ENCODE measurements at regions not wholly inside any gene's neighbourhood (a gene's known extent, or its start where the extent isn't known, plus 50 kb on each side); places are given as distances from the start of the nearest gene placed in this dataset.

DNA sequence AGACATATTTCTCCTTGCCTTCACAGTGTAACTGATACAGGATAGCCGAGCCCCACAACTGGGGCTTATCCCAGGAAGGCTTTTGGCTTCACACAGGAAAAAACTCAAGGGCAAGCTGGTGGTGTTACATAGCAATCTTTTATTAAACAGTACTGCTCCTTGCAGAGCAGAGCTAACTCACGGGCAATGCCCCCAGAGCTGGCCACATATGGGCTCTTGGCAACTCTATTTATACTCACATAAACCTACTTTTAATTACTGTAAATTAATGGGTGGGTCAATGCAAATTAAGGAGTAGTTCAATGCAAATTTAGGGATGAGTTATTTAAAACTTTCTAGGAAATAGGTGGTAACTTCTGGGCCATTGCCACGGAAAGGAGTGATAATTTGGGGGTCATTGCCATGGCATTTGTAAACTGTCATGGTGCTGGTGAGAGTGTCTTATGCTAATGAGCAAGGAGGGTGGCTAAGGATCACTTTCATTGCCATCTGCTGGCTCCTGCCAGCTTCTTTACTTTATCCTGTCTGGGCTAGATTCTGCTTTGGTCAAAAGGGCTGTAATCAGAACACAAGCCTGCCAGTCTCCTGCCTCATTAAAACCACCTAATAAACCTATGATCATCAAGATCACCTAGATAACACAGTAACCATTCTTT, 288.8 kb downstream of the CENPC start:
- WGBS, 3 donors, result 47 to 68% (median 47%) methylated on average over 3 of the region's 3 CpGs
- Histone ChIP-seq H3K4me1 (ENCODE audit: insufficient read depth) (no peaks in the 10 kb centered on the region), H3K27me3 (no peaks in the 10 kb centered on the region), H3K36me3 (no peaks in the 10 kb centered on the region), H3K27ac (no peak overlapping the region), H3K4me3 (no peak overlapping the region), H3K9me3 (no peaks in the 10 kb centered on the region)
- no peak for DNase-seq
- TF ChIP-seq EP300 (IDR thresholded peaks at IDR 0.05), result no peak
- TF ChIP-seq POLR2A (IDR thresholded peaks at IDR 0.05), result no peak
- TF ChIP-seq, protein P1, sequence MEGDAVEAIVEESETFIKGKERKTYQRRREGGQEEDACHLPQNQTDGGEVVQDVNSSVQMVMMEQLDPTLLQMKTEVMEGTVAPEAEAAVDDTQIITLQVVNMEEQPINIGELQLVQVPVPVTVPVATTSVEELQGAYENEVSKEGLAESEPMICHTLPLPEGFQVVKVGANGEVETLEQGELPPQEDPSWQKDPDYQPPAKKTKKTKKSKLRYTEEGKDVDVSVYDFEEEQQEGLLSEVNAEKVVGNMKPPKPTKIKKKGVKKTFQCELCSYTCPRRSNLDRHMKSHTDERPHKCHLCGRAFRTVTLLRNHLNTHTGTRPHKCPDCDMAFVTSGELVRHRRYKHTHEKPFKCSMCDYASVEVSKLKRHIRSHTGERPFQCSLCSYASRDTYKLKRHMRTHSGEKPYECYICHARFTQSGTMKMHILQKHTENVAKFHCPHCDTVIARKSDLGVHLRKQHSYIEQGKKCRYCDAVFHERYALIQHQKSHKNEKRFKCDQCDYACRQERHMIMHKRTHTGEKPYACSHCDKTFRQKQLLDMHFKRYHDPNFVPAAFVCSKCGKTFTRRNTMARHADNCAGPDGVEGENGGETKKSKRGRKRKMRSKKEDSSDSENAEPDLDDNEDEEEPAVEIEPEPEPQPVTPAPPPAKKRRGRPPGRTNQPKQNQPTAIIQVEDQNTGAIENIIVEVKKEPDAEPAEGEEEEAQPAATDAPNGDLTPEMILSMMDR (IDR thresholded peaks at IDR 0.05), result no peak
- intact Hi-C loops (cut with DNase I), result no loop called here

DNA sequence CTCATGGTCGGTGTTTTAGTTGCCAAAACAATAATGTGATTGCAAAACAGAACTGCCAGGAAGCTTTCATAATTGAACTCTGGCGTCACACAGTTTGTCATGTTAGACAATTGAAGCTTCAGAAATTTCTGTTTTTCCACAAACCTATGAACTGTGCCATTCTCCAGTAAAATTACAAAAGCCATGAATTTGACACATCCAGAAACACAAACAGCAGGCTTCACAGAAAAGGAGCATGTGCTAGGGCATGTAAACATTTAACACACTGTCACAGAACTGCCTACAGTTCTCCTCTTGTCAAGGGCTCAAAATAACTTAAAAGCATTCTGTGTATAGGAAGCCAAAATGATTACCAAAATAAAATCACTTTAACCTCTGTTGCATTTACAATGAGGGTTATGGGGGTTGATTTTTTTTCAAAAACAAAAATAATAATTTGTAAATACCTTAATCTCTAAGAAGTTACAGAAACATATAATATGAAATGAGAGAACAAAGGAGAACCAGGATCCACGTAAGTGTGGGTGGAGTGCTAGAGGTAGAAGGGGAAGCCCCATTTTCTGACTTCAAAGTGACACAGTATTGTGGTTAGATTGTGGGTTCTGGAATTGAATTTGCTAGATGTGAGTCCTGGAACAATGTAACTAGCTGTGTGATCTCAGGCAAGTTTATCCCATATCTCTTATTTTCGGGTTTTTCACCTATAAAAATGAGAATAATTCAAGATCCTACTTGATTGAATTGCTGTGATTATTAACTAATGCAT, 295.0 kb downstream of the CENPC start:
- no peaks in the 10 kb centered on the region for H3K36me3 ChIP-seq
- H3K4me1 ChIP-seq (ENCODE audit: insufficient read depth), result no peaks in the 10 kb centered on the region
- no peak overlapping the region for H3K4me3 ChIP-seq
- no peaks in the 10 kb centered on the region for H3K27me3 ChIP-seq
- TF ChIP-seq EP300 (IDR thresholded peaks at IDR 0.05), result no peak
- TF ChIP-seq, protein P1 (IDR thresholded peaks at IDR 0.05), result no peak
- no peak for DNase-seq
- no peaks in the 10 kb centered on the region for H3K9me3 ChIP-seq
- H3K27ac ChIP-seq, result no peak overlapping the region
- intact Hi-C loops (cut with DNase I), result no loop called here
- 43 to 57% (median 52%) methylated on average over 4 of the region's 4 CpGs for WGBS, 3 donors

DNA sequence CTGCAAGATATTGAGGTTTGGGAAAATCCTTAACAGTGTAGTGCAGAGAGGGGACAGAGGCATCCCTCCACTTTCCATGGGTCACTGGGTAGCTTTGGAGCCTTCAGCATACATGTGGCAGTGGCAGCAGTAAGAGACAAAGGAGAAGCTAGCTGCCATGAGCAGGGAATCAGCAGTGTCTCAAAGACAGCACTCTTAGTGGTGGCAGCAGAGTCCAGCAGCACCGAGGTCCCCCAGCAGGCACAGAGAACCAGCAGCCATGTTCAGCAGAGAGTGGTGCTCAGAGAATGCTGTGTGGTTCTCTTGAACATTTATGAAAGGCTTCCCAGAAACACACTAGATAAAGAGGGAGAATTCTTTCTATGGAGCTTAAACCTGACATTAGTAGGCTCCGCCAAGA, 308.5 kb downstream of the CENPC start:
- no peaks in the 10 kb centered on the region for H3K9me3 ChIP-seq
- 92 to 94% (median 93%) methylated on average over 2 of the region's 2 CpGs for WGBS, 3 donors
- no peak overlapping the region for H3K27ac ChIP-seq
- H3K36me3 ChIP-seq, result no peaks in the 10 kb centered on the region
- TF ChIP-seq POLR2A (IDR thresholded peaks at IDR 0.05) (no peak), EP300 (IDR thresholded peaks at IDR 0.05) (no peak)
- TF ChIP-seq, protein P1 (IDR thresholded peaks at IDR 0.05), result no peak
- no peaks in the 10 kb centered on the region for H3K4me1 ChIP-seq (ENCODE audit: insufficient read depth)
- intact Hi-C loops (cut with DNase I), result no loop called here
- no peaks in the 10 kb centered on the region for H3K27me3 ChIP-seq
- no peak for DNase-seq
- no peak overlapping the region for H3K4me3 ChIP-seq

DNA sequence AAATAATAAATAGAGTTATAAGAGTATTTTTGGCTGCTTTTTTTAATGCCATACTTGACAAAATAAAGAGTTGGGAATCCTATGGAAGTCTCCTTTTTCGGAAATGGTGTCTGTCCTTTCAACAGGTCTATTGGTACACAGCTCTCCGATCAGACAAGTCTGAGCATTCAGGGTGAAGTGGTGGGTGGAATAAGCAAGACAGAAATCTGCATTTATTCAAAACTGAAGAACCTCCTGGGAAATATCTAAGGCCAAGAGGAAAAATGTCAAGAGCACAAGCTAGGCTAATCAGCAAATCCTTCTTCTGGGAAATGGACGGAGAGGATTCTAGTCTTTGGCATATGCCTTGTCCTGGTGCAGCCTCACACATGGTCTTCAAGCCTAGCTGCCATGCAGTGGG, 309.0 kb downstream of the CENPC start:
- Histone ChIP-seq H3K4me1 (ENCODE audit: insufficient read depth) (no peaks in the 10 kb centered on the region), H3K9me3 (no peaks in the 10 kb centered on the region), H3K27ac (no peak overlapping the region), H3K27me3 (no peaks in the 10 kb centered on the region), H3K4me3 (no peak overlapping the region), H3K36me3 (no peaks in the 10 kb centered on the region)
- TF ChIP-seq EP300 (IDR thresholded peaks at IDR 0.05) (no peak), POLR2A (IDR thresholded peaks at IDR 0.05) (no peak)
- TF ChIP-seq, protein P1 (IDR thresholded peaks at IDR 0.05), result no peak
- intact Hi-C loops (cut with DNase I), result no loop called here
- WGBS, 3 donors, result 87 to 89% (median 88%) methylated on average over 3 of the region's 3 CpGs
- DNase-seq, result no peak

Measured in ovary (tissue), 7 donors.